ENCODE measurements at regions not wholly inside any gene's neighbourhood (a gene's known extent, or its start where the extent isn't known, plus 50 kb on each side); places are given as distances from the start of the nearest gene placed in this dataset.
A peak's percentile ranks its signal among the peaks of the same experiment; 100 is the strongest.
"Not testable (repeated sequence)": the region's sequence is repeated elsewhere in the genome, so short reads cannot be mapped to it uniquely, and the experiment has no call there.

DNA sequence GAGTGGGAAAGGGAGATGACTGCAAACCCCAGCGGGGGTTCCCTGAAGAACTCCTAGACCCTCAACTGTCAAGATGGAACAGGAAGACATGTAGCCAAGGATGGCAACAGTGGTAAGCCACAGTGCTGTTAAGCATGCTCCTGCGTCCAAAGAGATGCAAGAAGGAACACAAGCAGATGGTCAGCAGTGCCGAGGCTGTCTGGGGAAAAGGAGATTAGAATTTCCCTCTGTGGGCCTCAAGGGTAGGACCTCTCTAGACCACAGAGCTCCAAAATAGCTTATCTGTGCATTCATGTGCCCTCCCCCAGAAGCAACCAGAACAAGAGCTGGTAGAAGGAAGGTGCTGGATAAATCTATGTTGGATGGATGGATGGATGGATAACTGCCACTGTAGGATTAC lies 82.0 kb upstream of the CPEB2 start:
- H3K9me3 ChIP-seq (ENCODE audit: control insufficient read depth in 2 of 2, low read length in 2 of 2), result no peaks in the 10 kb centered on the region
- H3K4me3 Mint-ChIP-seq, result no peak overlapping the region
- H3K4me1 ChIP-seq (ENCODE audit: control insufficient read depth, insufficient read depth, low read length, poor library complexity, severe bottlenecking), result no peaks in the 10 kb centered on the region
- no peaks in the 10 kb centered on the region for H3K36me3 Mint-ChIP-seq
- peaks cover 2% of the 10 kb centered on the region for H3K27me3 Mint-ChIP-seq
- no peaks in the 10 kb centered on the region for H3K36me3 ChIP-seq (ENCODE audit: control insufficient read depth, insufficient read depth, low read length)
- DNase-seq (no peak), ATAC-seq (ENCODE audit: low read depth in 2 of 2) (no peak)
- H3K27ac Mint-ChIP-seq, result no peak overlapping the region
- H3K27ac ChIP-seq (ENCODE audit: insufficient read depth, low read length, poor library complexity, severe bottlenecking), result no peak overlapping the region
- H3K27me3 ChIP-seq (ENCODE audit: control insufficient read depth, insufficient read depth, low read length), result no peaks in the 10 kb centered on the region
- no peak overlapping the region for H3K4me3 ChIP-seq (ENCODE audit: low read depth, low read length)
- H3K4me1 Mint-ChIP-seq, result no peaks in the 10 kb centered on the region
- peaks cover 0 to 2% (median 0%) of the 10 kb centered on the region in 7 donors for H3K9me3 Mint-ChIP-seq

DNA sequence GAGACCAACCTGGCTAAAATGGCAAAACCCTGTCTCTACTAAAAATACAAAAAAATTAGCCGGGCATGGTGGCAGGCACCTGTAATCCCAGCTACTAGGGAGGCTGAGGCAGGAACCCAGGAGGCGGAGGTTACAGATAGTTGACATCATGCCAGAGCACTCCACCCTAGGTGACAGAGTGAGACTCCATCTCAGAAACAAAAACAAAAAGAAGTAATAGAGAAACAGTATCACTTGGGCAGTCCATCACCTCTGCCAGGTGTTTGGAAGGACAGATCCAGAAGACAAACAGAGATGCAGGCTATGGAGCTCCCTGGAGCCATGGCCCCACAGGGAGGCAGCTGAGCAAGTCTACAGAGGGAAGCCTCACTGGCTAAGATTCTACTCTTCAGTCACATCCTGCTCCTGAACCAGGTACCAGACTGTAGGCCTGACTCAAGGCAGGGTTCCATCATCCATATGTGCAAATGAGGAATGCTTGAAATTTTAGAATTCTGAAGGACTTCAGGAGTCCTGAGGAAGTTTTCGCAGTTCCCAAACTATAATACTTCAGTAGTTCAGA lies 81.4 kb upstream of the CPEB2 start:
- ATAC-seq (ENCODE audit: low read depth in 2 of 2) (no peak), DNase-seq (peak in 1 of 3 donors; percentile 24)
- H3K36me3 Mint-ChIP-seq, result no peaks in the 10 kb centered on the region
- H3K4me1 Mint-ChIP-seq, result no peaks in the 10 kb centered on the region
- no peak overlapping the region for H3K4me3 ChIP-seq (ENCODE audit: low read depth, low read length)
- H3K27ac Mint-ChIP-seq, result no peak overlapping the region
- H3K9me3 ChIP-seq (ENCODE audit: control insufficient read depth in 2 of 2, low read length in 2 of 2), result no peaks in the 10 kb centered on the region
- no peaks in the 10 kb centered on the region for H3K4me1 ChIP-seq (ENCODE audit: control insufficient read depth, insufficient read depth, low read length, poor library complexity, severe bottlenecking)
- H3K4me3 Mint-ChIP-seq, result no peak overlapping the region
- H3K27me3 Mint-ChIP-seq, result no peaks in the 10 kb centered on the region
- peaks cover 0 to 2% (median 0%) of the 10 kb centered on the region in 7 donors for H3K9me3 Mint-ChIP-seq
- no peaks in the 10 kb centered on the region for H3K27me3 ChIP-seq (ENCODE audit: control insufficient read depth, insufficient read depth, low read length)
- no peaks in the 10 kb centered on the region for H3K36me3 ChIP-seq (ENCODE audit: control insufficient read depth, insufficient read depth, low read length)
- no peak overlapping the region for H3K27ac ChIP-seq (ENCODE audit: insufficient read depth, low read length, poor library complexity, severe bottlenecking)

DNA sequence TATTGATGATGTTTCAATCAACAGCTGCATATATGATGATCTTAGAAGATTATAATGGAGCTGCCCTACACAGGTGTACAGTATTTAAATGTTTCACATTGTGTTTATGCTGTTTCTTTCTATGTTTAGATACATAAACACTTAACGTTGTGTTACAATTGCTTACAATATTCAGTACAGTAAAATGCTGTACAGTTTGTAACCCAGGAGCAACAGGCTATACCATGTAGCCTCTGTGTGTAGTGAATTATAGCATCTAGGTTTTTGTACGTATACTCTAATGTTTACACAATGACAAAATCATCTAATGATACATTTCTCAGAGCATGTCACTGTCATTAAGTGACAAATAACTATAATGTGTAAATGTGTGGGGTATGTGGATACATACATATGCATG lies 80.5 kb upstream of the CPEB2 start:
- not testable (repeated sequence) for H3K27me3 Mint-ChIP-seq; H3K9me3 Mint-ChIP-seq; H3K4me1 ChIP-seq (ENCODE audit: control insufficient read depth, insufficient read depth, low read length, poor library complexity, severe bottlenecking); ATAC-seq (ENCODE audit: low read depth in 2 of 2); H3K27ac Mint-ChIP-seq; H3K36me3 ChIP-seq (ENCODE audit: control insufficient read depth, insufficient read depth, low read length); H3K4me3 ChIP-seq (ENCODE audit: low read depth, low read length); H3K36me3 Mint-ChIP-seq; H3K4me1 Mint-ChIP-seq; H3K27ac ChIP-seq (ENCODE audit: insufficient read depth, low read length, poor library complexity, severe bottlenecking); H3K27me3 ChIP-seq (ENCODE audit: control insufficient read depth, insufficient read depth, low read length); H3K4me3 Mint-ChIP-seq; H3K9me3 ChIP-seq (ENCODE audit: control insufficient read depth in 2 of 2, low read length in 2 of 2)
- peak in 2 of 3 donors; percentile 12 to 38 for DNase-seq

DNA sequence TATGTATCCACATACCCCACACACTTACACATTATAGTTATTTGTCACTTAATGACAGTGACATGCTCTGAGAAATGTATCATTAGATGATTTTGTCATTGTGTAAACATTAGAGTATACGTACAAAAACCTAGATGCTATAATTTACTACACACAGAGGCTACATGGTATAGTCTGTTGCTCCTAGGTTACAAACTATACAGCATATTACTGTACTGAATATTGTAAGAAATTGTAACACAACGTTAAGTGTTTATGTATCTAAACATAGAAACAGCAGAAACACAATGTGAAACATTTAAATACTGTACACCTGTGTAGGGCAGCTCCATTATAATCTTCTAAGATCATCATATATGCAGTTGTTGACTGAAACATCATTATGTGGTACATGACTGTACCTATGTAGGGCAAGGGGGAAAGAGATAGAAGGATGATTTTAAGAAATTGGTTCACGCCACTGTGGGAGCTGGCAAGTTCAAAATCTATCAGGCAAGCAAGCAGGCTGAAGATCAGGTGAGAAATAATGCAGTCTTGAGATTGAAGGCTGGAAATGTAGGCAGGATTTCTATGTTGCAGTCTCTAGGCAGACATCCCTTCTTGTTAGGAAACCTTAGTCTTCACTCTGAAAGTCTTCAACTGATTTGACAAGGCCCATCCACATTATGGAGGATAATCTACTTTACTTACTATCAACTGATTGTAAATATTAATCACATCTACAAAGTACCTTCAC lies 78.0 kb upstream of the CPEB2 start:
- peak in 2 of 3 donors; percentile 30 to 33 for DNase-seq

DNA sequence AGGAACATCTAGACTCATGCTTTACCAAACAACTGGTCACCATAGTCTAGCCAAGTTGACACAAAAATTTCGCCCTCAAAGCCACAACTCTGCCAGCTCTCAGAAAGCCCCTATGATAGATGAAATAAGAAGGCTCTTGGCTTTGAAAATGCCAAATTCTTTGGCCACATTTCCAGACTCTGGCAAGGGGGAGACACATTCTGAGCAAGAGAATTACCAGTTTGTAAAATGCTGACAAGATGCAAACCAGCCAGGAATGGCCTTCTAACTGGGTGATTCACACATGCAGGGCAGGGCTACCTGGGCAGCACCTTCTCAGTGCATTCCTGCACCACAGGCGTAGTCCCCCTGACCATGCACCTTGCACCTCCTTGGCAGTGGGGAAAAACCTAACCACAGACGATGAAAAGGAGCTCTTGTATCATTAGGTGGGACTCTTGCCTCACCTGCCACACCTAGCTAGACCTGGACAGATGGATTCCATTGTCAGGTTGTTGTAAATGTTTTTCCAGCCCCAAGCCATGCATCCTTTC lies 77.4 kb upstream of the CPEB2 start:
- Histone ChIP-seq H3K4me3 (ENCODE audit: low read depth, low read length) (no peak overlapping the region), H3K9me3 (ENCODE audit: control insufficient read depth in 2 of 2, low read length in 2 of 2) (no peaks in the 10 kb centered on the region), H3K36me3 (ENCODE audit: control insufficient read depth, insufficient read depth, low read length) (no peaks in the 10 kb centered on the region), H3K27ac (ENCODE audit: insufficient read depth, low read length, poor library complexity, severe bottlenecking) (no peak overlapping the region), H3K27me3 (ENCODE audit: control insufficient read depth, insufficient read depth, low read length) (no peaks in the 10 kb centered on the region), H3K4me1 (ENCODE audit: control insufficient read depth, insufficient read depth, low read length, poor library complexity, severe bottlenecking) (no peaks in the 10 kb centered on the region)
- no peak for ATAC-seq (ENCODE audit: low read depth in 2 of 2)
- Mint-ChIP-seq H3K4me3 (no peak overlapping the region), H3K27me3 (no peaks in the 10 kb centered on the region), H3K9me3 (no peaks in the 10 kb centered on the region), H3K27ac (no peak overlapping the region), H3K36me3 (no peaks in the 10 kb centered on the region), H3K4me1 (no peaks in the 10 kb centered on the region)
- peak in 1 of 3 donors; percentile 5 for DNase-seq

More for the DNA sequence above, 78.0 kb upstream of the CPEB2 start:
- no peaks in the 10 kb centered on the region for H3K4me1 Mint-ChIP-seq
- H3K36me3 Mint-ChIP-seq, result no peaks in the 10 kb centered on the region
- no peak overlapping the region for H3K4me3 Mint-ChIP-seq
- H3K27ac Mint-ChIP-seq, result peak overlapping the region in 1 of 3 donors; percentile 2
- H3K9me3 ChIP-seq (ENCODE audit: control insufficient read depth in 2 of 2, low read length in 2 of 2), result no peaks in the 10 kb centered on the region
- H3K4me3 ChIP-seq (ENCODE audit: low read depth, low read length), result no peak overlapping the region
- H3K9me3 Mint-ChIP-seq, result no peaks in the 10 kb centered on the region
- no peak for ATAC-seq (ENCODE audit: low read depth in 2 of 2)
- H3K27ac ChIP-seq (ENCODE audit: insufficient read depth, low read length, poor library complexity, severe bottlenecking), result no peak overlapping the region
- H3K36me3 ChIP-seq (ENCODE audit: control insufficient read depth, insufficient read depth, low read length), result no peaks in the 10 kb centered on the region
- H3K4me1 ChIP-seq (ENCODE audit: control insufficient read depth, insufficient read depth, low read length, poor library complexity, severe bottlenecking), result no peaks in the 10 kb centered on the region
- no peaks in the 10 kb centered on the region for H3K27me3 ChIP-seq (ENCODE audit: control insufficient read depth, insufficient read depth, low read length)
- H3K27me3 Mint-ChIP-seq, result no peaks in the 10 kb centered on the region

DNA sequence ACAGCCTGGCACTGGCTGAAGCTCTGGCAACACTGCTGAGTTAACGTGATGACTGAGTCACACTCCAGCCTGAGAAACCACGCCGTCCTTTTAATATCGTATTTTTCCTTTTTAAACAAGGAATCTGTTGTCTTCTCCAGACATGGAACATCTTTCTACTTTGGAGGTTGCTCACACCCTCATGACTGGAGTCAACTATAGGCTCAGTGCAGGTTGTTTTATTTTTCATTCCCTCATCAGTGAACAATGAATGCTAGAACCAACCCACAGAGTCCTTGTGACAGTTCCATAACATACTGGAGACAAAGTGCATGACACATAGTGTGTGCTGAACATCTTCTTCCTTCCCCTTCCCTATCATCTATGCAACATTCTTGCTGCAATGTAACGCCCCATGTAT lies 76.8 kb upstream of the CPEB2 start:
- H3K36me3 Mint-ChIP-seq, result no peaks in the 10 kb centered on the region
- DNase-seq, result no peak
- Histone ChIP-seq H3K9me3 (ENCODE audit: control insufficient read depth in 2 of 2, low read length in 2 of 2) (no peaks in the 10 kb centered on the region), H3K4me3 (ENCODE audit: low read depth, low read length) (no peak overlapping the region), H3K27ac (ENCODE audit: insufficient read depth, low read length, poor library complexity, severe bottlenecking) (no peak overlapping the region), H3K27me3 (ENCODE audit: control insufficient read depth, insufficient read depth, low read length) (no peaks in the 10 kb centered on the region), H3K4me1 (ENCODE audit: control insufficient read depth, insufficient read depth, low read length, poor library complexity, severe bottlenecking) (no peaks in the 10 kb centered on the region), H3K36me3 (ENCODE audit: control insufficient read depth, insufficient read depth, low read length) (no peaks in the 10 kb centered on the region)
- no peak overlapping the region for H3K4me3 Mint-ChIP-seq
- no peak overlapping the region for H3K27ac Mint-ChIP-seq
- H3K4me1 Mint-ChIP-seq, result no peaks in the 10 kb centered on the region
- H3K9me3 Mint-ChIP-seq, result no peaks in the 10 kb centered on the region
- H3K27me3 Mint-ChIP-seq, result no peaks in the 10 kb centered on the region
- no peak for ATAC-seq (ENCODE audit: low read depth in 2 of 2)

DNA sequence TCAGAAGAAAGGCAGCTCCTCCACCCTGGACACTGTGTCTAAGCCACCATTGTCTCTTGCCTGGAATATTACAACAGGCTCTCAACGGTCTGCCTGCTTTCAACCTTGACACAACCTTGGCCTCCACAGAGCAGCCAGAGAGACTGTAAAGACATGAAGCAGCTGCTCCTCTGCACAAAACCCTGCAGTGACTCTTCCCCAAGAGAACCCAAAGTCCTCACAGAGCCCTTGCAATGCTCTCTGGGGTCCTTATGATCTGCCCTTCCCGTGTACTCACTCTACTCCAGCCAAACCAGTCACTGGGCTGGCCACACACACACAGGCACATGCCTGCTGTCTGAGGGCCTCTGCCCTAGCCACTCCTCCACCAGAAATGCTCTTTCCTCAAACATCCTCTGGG lies 75.9 kb upstream of the CPEB2 start:
- Histone ChIP-seq H3K9me3 (ENCODE audit: control insufficient read depth in 2 of 2, low read length in 2 of 2) (no peaks in the 10 kb centered on the region), H3K4me3 (ENCODE audit: low read depth, low read length) (no peak overlapping the region), H3K27me3 (ENCODE audit: control insufficient read depth, insufficient read depth, low read length) (no peaks in the 10 kb centered on the region), H3K27ac (ENCODE audit: insufficient read depth, low read length, poor library complexity, severe bottlenecking) (no peak overlapping the region), H3K4me1 (ENCODE audit: control insufficient read depth, insufficient read depth, low read length, poor library complexity, severe bottlenecking) (no peaks in the 10 kb centered on the region), H3K36me3 (ENCODE audit: control insufficient read depth, insufficient read depth, low read length) (no peaks in the 10 kb centered on the region)
- H3K9me3 Mint-ChIP-seq, result no peaks in the 10 kb centered on the region
- H3K27me3 Mint-ChIP-seq, result no peaks in the 10 kb centered on the region
- no peaks in the 10 kb centered on the region for H3K36me3 Mint-ChIP-seq
- no peak overlapping the region for H3K4me3 Mint-ChIP-seq
- H3K4me1 Mint-ChIP-seq, result no peaks in the 10 kb centered on the region
- H3K27ac Mint-ChIP-seq, result no peak overlapping the region
- DNase-seq, result no peak
- no peak for ATAC-seq (ENCODE audit: low read depth in 2 of 2)

DNA sequence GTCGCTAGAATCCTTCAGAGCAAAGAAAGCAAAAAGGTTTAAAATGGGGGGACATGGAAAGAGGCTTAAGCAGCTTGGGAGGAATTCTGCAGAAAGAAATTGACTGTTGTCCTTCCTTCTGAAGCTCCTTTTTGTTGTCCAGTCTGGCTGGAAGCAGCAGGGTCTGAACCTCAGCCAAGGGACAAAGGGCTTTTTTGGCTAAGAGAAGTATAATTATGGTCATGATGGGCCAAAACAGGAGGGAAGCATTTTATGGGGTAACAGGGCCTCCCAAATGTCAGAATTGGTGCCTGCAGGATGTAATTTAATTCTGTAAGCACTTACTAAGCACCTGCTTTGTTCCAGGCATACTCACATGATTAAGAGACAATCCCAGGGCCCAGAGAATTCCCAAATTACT lies 74.2 kb upstream of the CPEB2 start:
- H3K36me3 Mint-ChIP-seq, result no peaks in the 10 kb centered on the region
- no peaks in the 10 kb centered on the region for H3K4me1 Mint-ChIP-seq
- no peak overlapping the region for H3K4me3 ChIP-seq (ENCODE audit: low read depth, low read length)
- ATAC-seq (ENCODE audit: low read depth in 2 of 2) (no peak), DNase-seq (no peak)
- peaks cover 4% of the 10 kb centered on the region for H3K27me3 Mint-ChIP-seq
- no peaks in the 10 kb centered on the region for H3K9me3 ChIP-seq (ENCODE audit: control insufficient read depth in 2 of 2, low read length in 2 of 2)
- no peak overlapping the region for H3K27ac ChIP-seq (ENCODE audit: insufficient read depth, low read length, poor library complexity, severe bottlenecking)
- H3K9me3 Mint-ChIP-seq, result no peaks in the 10 kb centered on the region
- no peaks in the 10 kb centered on the region for H3K36me3 ChIP-seq (ENCODE audit: control insufficient read depth, insufficient read depth, low read length)
- H3K27me3 ChIP-seq (ENCODE audit: control insufficient read depth, insufficient read depth, low read length), result peaks cover 3% of the 10 kb centered on the region
- no peaks in the 10 kb centered on the region for H3K4me1 ChIP-seq (ENCODE audit: control insufficient read depth, insufficient read depth, low read length, poor library complexity, severe bottlenecking)
- no peak overlapping the region for H3K27ac Mint-ChIP-seq
- no peak overlapping the region for H3K4me3 Mint-ChIP-seq

All from CD4-positive, CD25-positive, alpha-beta regulatory T cell (primary cell).